K562 (cell line): ENCODE measurements at regions not wholly inside any gene's neighbourhood (a gene's known extent, or its start where the extent isn't known, plus 50 kb on each side); places are given as distances from the start of the nearest gene placed in this dataset.

ENCODE experiments used
- ATAC-seq: fragments of 200-7000 bp; cut with Tn5 transposase; 3 replicates; pipeline ENCODE4 v1.9.1; 2020; ENCODE audit warnings: moderate library complexity
- BruUV-seq: library from RNA; stranded (reverse); fragments of 400-500 nt; replicated peaks from 2 replicates; lab custom pipeline; 2021; lab: Mats Ljungman, UMichigan
- CTCF ChIA-PET: fragments of 300-600 bp; formaldehyde crosslinking; extraction: SDS; loops from one replicate; lab custom pipeline; 2021; ENCODE audit warnings: low intra/inter-chr PET ratio; lab: Yijun Ruan, JAX
- POLR2A ChIA-PET: fragments of 300-600, 350-650 bp; sonication (Branson Sonifier 250); formaldehyde crosslinking; extraction: SDS; loops from one replicate; lab custom pipeline; 2021; ENCODE audit warnings: antibody characterized with exemption, inconsistent platforms; lab: Yijun Ruan, JAX
- DNase-seq, 4 experiments: peaks; one replicate each; pipeline versions ENCODE4 v3.0.0 to v3.0.0-alpha.2; 2011 to 2018; ENCODE audit warnings: low spot score in 3 of 4, mixed read lengths in 3 of 4; ENCODE audit errors: extremely low read depth in 1 of 4
- FAIRE-seq: peaks from 2 replicates; lab custom pipeline; 2011; peaks lifted over from hg19 to GRCh38; lab: Jason Lieb, UNC
- H2AFZ ChIP-seq: 2 replicates; pipeline ENCODE4 v1.6.0; 2011; ENCODE audit warnings: low read depth, low read length, control low read depth, inconsistent platforms
- H3K27ac ChIP-seq: fragments of 200-600 bp; 3 replicates; pipeline ENCODE4 v1.8.0; 2011; ENCODE audit warnings: low read depth, mild to moderate bottlenecking, control low read depth, inconsistent platforms, low read length, moderate library complexity, mixed read lengths; ENCODE audit errors: extremely low read depth
- H3K27me3 ChIP-seq, 2 experiments: fragments of 300-600 bp in 1 of 2; 2 replicates in 1 of 2; 3 replicates in 1 of 2; pipeline versions ENCODE4 v1.6.0 to v1.8.0; 2011; ENCODE audit warnings: inconsistent platforms in 2 of 2, low read length in 2 of 2, mild to moderate bottlenecking in 1 of 2, mixed read lengths in 1 of 2, moderate library complexity in 1 of 2; ENCODE audit not compliant: control insufficient read depth in 2 of 2, insufficient read depth in 2 of 2
- H3K36me3 ChIP-seq: fragments of 300-600 bp; 3 replicates; pipeline ENCODE4 v1.8.0; 2011; ENCODE audit warnings: mild to moderate bottlenecking, low read length, inconsistent platforms; ENCODE audit not compliant: control insufficient read depth, insufficient read depth
- H3K4me1 ChIP-seq, 2 experiments: fragments of 200-600 bp in 1 of 2; replicated peaks in 1 of 2; 2 replicates in 1 of 2; 3 replicates in 1 of 2; pipeline versions ENCODE4 v1.5.1 to v1.8.0; 2011; ENCODE audit warnings: inconsistent platforms in 2 of 2, low read length in 2 of 2, mild to moderate bottlenecking in 1 of 2, mixed read lengths in 1 of 2, moderate library complexity in 1 of 2; ENCODE audit not compliant: control insufficient read depth in 2 of 2, insufficient read depth in 2 of 2
- H3K4me2 ChIP-seq: 2 replicates; pipeline ENCODE4 v1.6.1; 2011; ENCODE audit warnings: low read length, control low read depth, inconsistent platforms, mixed read lengths; ENCODE audit not compliant: insufficient read depth
- H3K4me3 ChIP-seq: fragments of 200-600 bp; sonication (generic), shearing (Covaris generic); 2 replicates; pipeline ENCODE4 v1.5.1; 2016; ENCODE audit warnings: control low read depth, inconsistent platforms
- H3K79me2 ChIP-seq: fragments of 200-600 bp; 3 replicates; pipeline ENCODE4 v1.8.0; 2011; ENCODE audit warnings: low read length, inconsistent platforms; ENCODE audit not compliant: control insufficient read depth, insufficient read depth
- H3K9ac ChIP-seq, 2 experiments: 2 replicates each; pipeline versions ENCODE4 v1.6.0 to v1.6.1; 2011; ENCODE audit warnings: low read depth in 2 of 2, low read length in 2 of 2, control low read depth in 1 of 2, inconsistent platforms in 1 of 2, mild to moderate bottlenecking in 1 of 2, mixed read lengths in 1 of 2; ENCODE audit not compliant: insufficient read depth in 1 of 2
- H3K9me1 ChIP-seq: one replicate; pipeline ENCODE4 v1.6.0; 2011; ENCODE audit warnings: inconsistent platforms, mild to moderate bottlenecking, low read length, moderate library complexity; ENCODE audit not compliant: control insufficient read depth, insufficient read depth
- H3K9me3 ChIP-seq: replicated peaks from 2 replicates; pipeline ENCODE4 v1.5.1; 2011; ENCODE audit warnings: low read depth, low read length, inconsistent platforms; ENCODE audit not compliant: control insufficient read depth, insufficient read depth
- H4K20me1 ChIP-seq: replicated peaks from 2 replicates; pipeline ENCODE4 v1.6.1; 2011; ENCODE audit warnings: low read length, inconsistent platforms, mixed read lengths; ENCODE audit not compliant: control insufficient read depth, insufficient read depth
- CBFB ChIP-seq: sonication (generic); formaldehyde crosslinking; IDR thresholded peaks from 2 replicates; pipeline ENCODE4 v1.4.0; 2020; ENCODE audit warnings: mild to moderate bottlenecking, missing genetic modification reagents
- FOXA3 ChIP-seq, 2 experiments: fragments of 450-650 bp in 1 of 2; sonication (generic) in 1 of 2; formaldehyde crosslinking; IDR thresholded peaks in 1 of 2; conservative IDR thresholded peaks in 1 of 2; 2 replicates each; pipeline versions ENCODE4 v1.4.0 to v1.8.0; 2020 to 2022; ENCODE audit warnings: mild to moderate bottlenecking in 2 of 2, missing genetic modification reagents in 1 of 2
- HSF4 ChIP-seq: fragments of 250-450 bp; sonication (Bioruptor Pico); IDR thresholded peaks from 2 replicates; pipeline ENCODE4 v2.1.2; 2022; ENCODE audit warnings: mild to moderate bottlenecking, moderate library complexity, borderline replicate concordance
- MXI1 ChIP-seq: IDR thresholded peaks from 2 replicates; pipeline ENCODE4 v1.6.1; 2011; ENCODE audit warnings: low read depth, mild to moderate bottlenecking, improper control_type of control experiment, low read length
- NEUROD1 ChIP-seq: fragments of 150-350 bp; IDR thresholded peaks from 2 replicates; pipeline ENCODE4 v1.6.1; 2014; ENCODE audit warnings: borderline replicate concordance, low read length, low read depth; ENCODE audit not compliant: partially characterized antibody
- NRF1 ChIP-seq, 2 experiments: fragments of 450-650 bp; IDR thresholded peaks in 1 of 2; conservative IDR thresholded peaks in 1 of 2; 2 replicates each; pipeline ENCODE4 v1.6.1; 2014; ENCODE audit warnings: mild to moderate bottlenecking in 2 of 2
- PRPF4 ChIP-seq: fragments of 200-400 bp; formaldehyde crosslinking; IDR thresholded peaks from one replicate; pipeline ENCODE4 v1.6.1; 2017; ENCODE audit warnings: low read length, low read depth, mild to moderate bottlenecking; ENCODE audit not compliant: insufficient read depth, poor library complexity, severe bottlenecking
- RNF2 ChIP-seq: sonication (generic); IDR thresholded peaks from 2 replicates; pipeline ENCODE4 v1.6.1; 2016
- ZNF274 ChIP-seq: IDR thresholded peaks from 2 replicates; pipeline ENCODE4 v1.6.1; 2011; ENCODE audit warnings: low read depth, mild to moderate bottlenecking, low read length, moderate library complexity, borderline replicate concordance
- WGBS: fragments of 100-300 bp; shearing (Covaris generic); methylation state at CpG from one replicate; pipeline ENCODE4 v1.1.6; 2016; ENCODE audit warnings: low coverage, mixed read lengths; ENCODE audit not compliant: insufficient coverage; ENCODE audit errors: missing lambda C conversion rate; 5-methylcytosine and 5-hydroxymethylcytosine counted together
- in situ Hi-C: fragments of 300-500 bp; cut with MboI; formaldehyde crosslinking; loops from 4 replicates; pipeline ENCODE4 v1.15.0; 2018; ENCODE audit warnings: inconsistent platforms, mixed read lengths
- intact Hi-C: fragments of 100-400 bp; cut with micrococcal nuclease; formaldehyde crosslinking; loops from 2 replicates; pipeline ENCODE4 v1.14.2; 2022
- TF ChIP-seq, protein P1 (sequence below): fragments of 450-650 bp; formaldehyde crosslinking; IDR thresholded peaks from 2 replicates; pipeline ENCODE4 v1.4.0; 2020; ENCODE audit warnings: mild to moderate bottlenecking, moderate library complexity
- TF ChIP-seq, protein P2 (sequence below): fragments of 250-450 bp; sonication (Bioruptor Pico); IDR thresholded peaks from 2 replicates; pipeline ENCODE4 v1.4.0; 2020; ENCODE audit warnings: mild to moderate bottlenecking, moderate library complexity, borderline replicate concordance
- TF ChIP-seq, protein P3 (sequence below), 3 experiments: IDR thresholded peaks in 2 of 3; conservative IDR thresholded peaks in 1 of 3; 2 replicates each; pipeline ENCODE4 v1.5.1; 2011 to 2012; ENCODE audit warnings: low read length in 3 of 3, mild to moderate bottlenecking in 3 of 3, control low read depth in 2 of 3, improper control_type of control experiment in 1 of 3, inconsistent platforms in 1 of 3, low read depth in 1 of 3, mixed read lengths in 1 of 3, moderate library complexity in 1 of 3; ENCODE audit not compliant: insufficient read depth in 2 of 3
- TF ChIP-seq, protein P4 (sequence below): sonication (generic); formaldehyde crosslinking; IDR thresholded peaks from 2 replicates; pipeline ENCODE4 v1.8.1; 2022; ENCODE audit warnings: missing genetic modification reagents

DNA sequence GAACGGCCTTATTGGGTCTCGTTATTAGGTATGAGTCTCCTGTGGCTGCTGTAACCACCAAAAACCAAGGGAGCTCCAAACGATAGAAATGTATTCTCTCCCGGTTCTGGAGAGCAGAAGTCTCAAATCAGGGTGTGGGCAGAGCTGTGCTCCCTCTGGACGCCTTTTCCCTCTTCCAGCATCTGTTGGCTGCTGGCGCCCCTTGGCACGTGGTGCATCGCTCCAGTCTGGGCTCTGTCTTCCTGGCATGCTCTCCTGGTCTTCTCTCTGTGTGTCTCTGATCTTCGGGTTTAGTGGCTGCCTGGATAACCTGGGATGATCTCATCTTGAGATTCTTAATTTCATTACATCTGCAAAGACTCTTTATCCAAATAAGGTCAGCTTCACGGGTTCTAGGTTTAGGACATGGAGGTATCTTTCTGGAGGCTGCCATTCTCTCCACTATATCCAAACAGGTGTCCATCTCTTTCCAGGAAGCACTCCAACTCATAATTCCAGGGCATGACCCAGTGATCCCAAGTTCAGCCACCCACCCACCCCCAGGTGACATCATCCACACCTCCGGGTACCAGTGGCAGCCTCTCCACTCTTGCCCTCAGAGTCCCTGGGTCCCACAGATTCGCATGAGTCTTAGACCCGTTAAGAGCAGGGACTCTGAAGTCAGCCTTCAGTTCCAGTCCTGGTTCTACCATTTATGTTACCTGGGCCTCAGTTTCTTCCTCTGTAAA lies 145.5 kb upstream of the FOXF1 start:
- POLR2A ChIA-PET = interaction anchor here (0.9 kb wide), 1 partner anchor 8 kb away, joined by 3 read pairs; no protein-coding TSS in a partner anchor
- peaks cover 13 to 38% of the 10 kb centered on the region in 2 experiments; a peak in 4 of 5 replicates for H3K27me3 ChIP-seq
- TF ChIP-seq, protein P1, sequence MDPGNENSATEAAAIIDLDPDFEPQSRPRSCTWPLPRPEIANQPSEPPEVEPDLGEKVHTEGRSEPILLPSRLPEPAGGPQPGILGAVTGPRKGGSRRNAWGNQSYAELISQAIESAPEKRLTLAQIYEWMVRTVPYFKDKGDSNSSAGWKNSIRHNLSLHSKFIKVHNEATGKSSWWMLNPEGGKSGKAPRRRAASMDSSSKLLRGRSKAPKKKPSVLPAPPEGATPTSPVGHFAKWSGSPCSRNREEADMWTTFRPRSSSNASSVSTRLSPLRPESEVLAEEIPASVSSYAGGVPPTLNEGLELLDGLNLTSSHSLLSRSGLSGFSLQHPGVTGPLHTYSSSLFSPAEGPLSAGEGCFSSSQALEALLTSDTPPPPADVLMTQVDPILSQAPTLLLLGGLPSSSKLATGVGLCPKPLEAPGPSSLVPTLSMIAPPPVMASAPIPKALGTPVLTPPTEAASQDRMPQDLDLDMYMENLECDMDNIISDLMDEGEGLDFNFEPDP (CRISPR knock-in tag) = no peak
- TF ChIP-seq NRF1 (conservative IDR thresholded peaks at IDR 0.05 in 1 of 2, IDR thresholded peaks at IDR 0.05 in 1 of 2) (no peak), NEUROD1 (no peak), HSF4 (CRISPR knock-in tag) (no peak), MXI1 (no peak), ZNF274 (no peak), FOXA3 (CRISPR knock-in tag; conservative IDR thresholded peaks at IDR 0.05 in 1 of 2, IDR thresholded peaks at IDR 0.05 in 1 of 2) (no peak), CBFB (no peak), RNF2 (no peak), PRPF4 (no peak)
- TF ChIP-seq, protein P2, sequence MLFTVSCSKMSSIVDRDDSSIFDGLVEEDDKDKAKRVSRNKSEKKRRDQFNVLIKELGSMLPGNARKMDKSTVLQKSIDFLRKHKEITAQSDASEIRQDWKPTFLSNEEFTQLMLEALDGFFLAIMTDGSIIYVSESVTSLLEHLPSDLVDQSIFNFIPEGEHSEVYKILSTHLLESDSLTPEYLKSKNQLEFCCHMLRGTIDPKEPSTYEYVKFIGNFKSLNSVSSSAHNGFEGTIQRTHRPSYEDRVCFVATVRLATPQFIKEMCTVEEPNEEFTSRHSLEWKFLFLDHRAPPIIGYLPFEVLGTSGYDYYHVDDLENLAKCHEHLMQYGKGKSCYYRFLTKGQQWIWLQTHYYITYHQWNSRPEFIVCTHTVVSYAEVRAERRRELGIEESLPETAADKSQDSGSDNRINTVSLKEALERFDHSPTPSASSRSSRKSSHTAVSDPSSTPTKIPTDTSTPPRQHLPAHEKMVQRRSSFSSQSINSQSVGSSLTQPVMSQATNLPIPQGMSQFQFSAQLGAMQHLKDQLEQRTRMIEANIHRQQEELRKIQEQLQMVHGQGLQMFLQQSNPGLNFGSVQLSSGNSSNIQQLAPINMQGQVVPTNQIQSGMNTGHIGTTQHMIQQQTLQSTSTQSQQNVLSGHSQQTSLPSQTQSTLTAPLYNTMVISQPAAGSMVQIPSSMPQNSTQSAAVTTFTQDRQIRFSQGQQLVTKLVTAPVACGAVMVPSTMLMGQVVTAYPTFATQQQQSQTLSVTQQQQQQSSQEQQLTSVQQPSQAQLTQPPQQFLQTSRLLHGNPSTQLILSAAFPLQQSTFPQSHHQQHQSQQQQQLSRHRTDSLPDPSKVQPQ (CRISPR knock-in tag) = no peak
- TF ChIP-seq, protein P3, sequence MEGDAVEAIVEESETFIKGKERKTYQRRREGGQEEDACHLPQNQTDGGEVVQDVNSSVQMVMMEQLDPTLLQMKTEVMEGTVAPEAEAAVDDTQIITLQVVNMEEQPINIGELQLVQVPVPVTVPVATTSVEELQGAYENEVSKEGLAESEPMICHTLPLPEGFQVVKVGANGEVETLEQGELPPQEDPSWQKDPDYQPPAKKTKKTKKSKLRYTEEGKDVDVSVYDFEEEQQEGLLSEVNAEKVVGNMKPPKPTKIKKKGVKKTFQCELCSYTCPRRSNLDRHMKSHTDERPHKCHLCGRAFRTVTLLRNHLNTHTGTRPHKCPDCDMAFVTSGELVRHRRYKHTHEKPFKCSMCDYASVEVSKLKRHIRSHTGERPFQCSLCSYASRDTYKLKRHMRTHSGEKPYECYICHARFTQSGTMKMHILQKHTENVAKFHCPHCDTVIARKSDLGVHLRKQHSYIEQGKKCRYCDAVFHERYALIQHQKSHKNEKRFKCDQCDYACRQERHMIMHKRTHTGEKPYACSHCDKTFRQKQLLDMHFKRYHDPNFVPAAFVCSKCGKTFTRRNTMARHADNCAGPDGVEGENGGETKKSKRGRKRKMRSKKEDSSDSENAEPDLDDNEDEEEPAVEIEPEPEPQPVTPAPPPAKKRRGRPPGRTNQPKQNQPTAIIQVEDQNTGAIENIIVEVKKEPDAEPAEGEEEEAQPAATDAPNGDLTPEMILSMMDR (IDR thresholded peaks at IDR 0.05 in 2 of 3, conservative IDR thresholded peaks at IDR 0.05 in 1 of 3; ENCODE audit: insufficient read depth in 2 of 3, low read depth in 1 of 3, low read length in 3 of 3) = no peak
- TF ChIP-seq, protein P4, sequence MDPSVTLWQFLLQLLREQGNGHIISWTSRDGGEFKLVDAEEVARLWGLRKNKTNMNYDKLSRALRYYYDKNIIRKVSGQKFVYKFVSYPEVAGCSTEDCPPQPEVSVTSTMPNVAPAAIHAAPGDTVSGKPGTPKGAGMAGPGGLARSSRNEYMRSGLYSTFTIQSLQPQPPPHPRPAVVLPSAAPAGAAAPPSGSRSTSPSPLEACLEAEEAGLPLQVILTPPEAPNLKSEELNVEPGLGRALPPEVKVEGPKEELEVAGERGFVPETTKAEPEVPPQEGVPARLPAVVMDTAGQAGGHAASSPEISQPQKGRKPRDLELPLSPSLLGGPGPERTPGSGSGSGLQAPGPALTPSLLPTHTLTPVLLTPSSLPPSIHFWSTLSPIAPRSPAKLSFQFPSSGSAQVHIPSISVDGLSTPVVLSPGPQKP (CRISPR knock-in tag) = no peak

More for the DNA sequence above, 145.5 kb upstream of the FOXF1 start:
- BruUV-seq = no TSS peak
- in situ Hi-C loops = no loop called here
- H3K4me2 ChIP-seq = no peak overlapping the region
- no peak overlapping the region for H3K9ac ChIP-seq
- no peaks in the 10 kb centered on the region; a peak in 1 of 5 replicates for H3K4me1 ChIP-seq
- no peaks in the 10 kb centered on the region for H3K9me1 ChIP-seq
- FAIRE-seq (no peak), DNase-seq (no peak), ATAC-seq (no peak)
- intact Hi-C loops = no loop called here
- no peaks in the 10 kb centered on the region for H3K79me2 ChIP-seq
- no peak overlapping the region for H3K27ac ChIP-seq
- CTCF ChIA-PET = no interaction called here
- no peak overlapping the region for H3K4me3 ChIP-seq
- no peaks in the 10 kb centered on the region for H3K9me3 ChIP-seq
- 1% methylated on average over 13 of the region's 13 CpGs for WGBS
- H4K20me1 ChIP-seq = no peaks in the 10 kb centered on the region
- no peak overlapping the region for H2AFZ ChIP-seq
- H3K36me3 ChIP-seq = no peaks in the 10 kb centered on the region
